ENCODE measurements at regions not wholly inside any gene's neighbourhood (a gene's known extent, or its start where the extent isn't known, plus 50 kb on each side); places are given as distances from the start of the nearest gene placed in this dataset.
"Not testable (repeated sequence)": the region's sequence is repeated elsewhere in the genome, so short reads cannot be mapped to it uniquely, and the experiment has no call there.

- DNase-seq (ENCODE audit: low read depth in 2 of 2), result no peak
- no peak overlapping the region for H3K27ac ChIP-seq (ENCODE audit: insufficient read depth, low read length)
- H3K4me1 ChIP-seq (ENCODE audit: control insufficient read depth, extremely low read depth, insufficient read depth, low read length), result no peaks in the 10 kb centered on the region
- no peaks in the 10 kb centered on the region for H3K9me3 ChIP-seq (ENCODE audit: control insufficient read depth, insufficient read depth, low read depth, low read length)
- H3K36me3 ChIP-seq (ENCODE audit: control insufficient read depth, insufficient read depth, low read length), result no peaks in the 10 kb centered on the region
- H3K4me2 ChIP-seq (ENCODE audit: extremely low read depth, insufficient read depth, low read length), result no peak overlapping the region
- H2AFZ ChIP-seq (ENCODE audit: low read length), result no peak overlapping the region
- H3K9ac ChIP-seq (ENCODE audit: insufficient read depth, low read length), result no peak overlapping the region
- H3K27me3 ChIP-seq (ENCODE audit: control insufficient read depth, insufficient read depth, low read length), result no peaks in the 10 kb centered on the region
- H3K79me2 ChIP-seq (ENCODE audit: control insufficient read depth, insufficient read depth, low read length), result no peaks in the 10 kb centered on the region
- TF ChIP-seq CTCF (conservative IDR thresholded peaks at IDR 0.05 in 1 of 2, IDR thresholded peaks at IDR 0.05 in 1 of 2; ENCODE audit: low read depth in 1 of 2, low read length in 2 of 2), result no peak
- TF ChIP-seq EZH2 (IDR thresholded peaks at IDR 0.05; ENCODE audit: low read length, missing control alignments), result no peak
- no peak overlapping the region for H3K4me3 ChIP-seq (replicated peaks in 1 of 4; ENCODE audit: control extremely low read depth in 1 of 4, insufficient read depth in 1 of 4, low read depth in 3 of 4, low read length in 4 of 4)
- no peaks in the 10 kb centered on the region for H4K20me1 ChIP-seq (ENCODE audit: control insufficient read depth, extremely low read depth, insufficient read depth, low read length)
These were observed 398.6 kb downstream of the PSAT1 start for GRCh38 chr9:78695519-78695918.

GRCh38 chr9:78697618-78698017 is 400.7 kb downstream of the PSAT1 start:
- no peaks in the 10 kb centered on the region for H3K79me2 ChIP-seq (ENCODE audit: control insufficient read depth, insufficient read depth, low read length)
- no peak overlapping the region for H3K4me2 ChIP-seq (ENCODE audit: extremely low read depth, insufficient read depth, low read length)
- H3K4me3 ChIP-seq (replicated peaks in 1 of 4; ENCODE audit: control extremely low read depth in 1 of 4, insufficient read depth in 1 of 4, low read depth in 3 of 4, low read length in 4 of 4), result no peak overlapping the region
- TF ChIP-seq EZH2 (IDR thresholded peaks at IDR 0.05; ENCODE audit: low read length, missing control alignments) (no peak), CTCF (conservative IDR thresholded peaks at IDR 0.05 in 1 of 2, IDR thresholded peaks at IDR 0.05 in 1 of 2; ENCODE audit: low read depth in 1 of 2, low read length in 2 of 2) (no peak)
- H3K9ac ChIP-seq (ENCODE audit: insufficient read depth, low read length), result no peak overlapping the region
- H3K36me3 ChIP-seq (ENCODE audit: control insufficient read depth, insufficient read depth, low read length), result no peaks in the 10 kb centered on the region
- DNase-seq (ENCODE audit: low read depth in 2 of 2), result peak in 1 of 2 donors; percentile 25
- H3K9me3 ChIP-seq (ENCODE audit: control insufficient read depth, insufficient read depth, low read depth, low read length), result no peaks in the 10 kb centered on the region
- no peaks in the 10 kb centered on the region for H3K27me3 ChIP-seq (ENCODE audit: control insufficient read depth, insufficient read depth, low read length)
- H4K20me1 ChIP-seq (ENCODE audit: control insufficient read depth, extremely low read depth, insufficient read depth, low read length), result no peaks in the 10 kb centered on the region
- H2AFZ ChIP-seq (ENCODE audit: low read length), result no peak overlapping the region
- no peaks in the 10 kb centered on the region for H3K4me1 ChIP-seq (ENCODE audit: control insufficient read depth, extremely low read depth, insufficient read depth, low read length)
- no peak overlapping the region for H3K27ac ChIP-seq (ENCODE audit: insufficient read depth, low read length)

- Histone ChIP-seq H4K20me1 (ENCODE audit: control insufficient read depth, extremely low read depth, insufficient read depth, low read length) (no peaks in the 10 kb centered on the region), H3K9me3 (ENCODE audit: control insufficient read depth, insufficient read depth, low read depth, low read length) (no peaks in the 10 kb centered on the region), H3K36me3 (ENCODE audit: control insufficient read depth, insufficient read depth, low read length) (no peaks in the 10 kb centered on the region), H2AFZ (ENCODE audit: low read length) (no peak overlapping the region), H3K27me3 (ENCODE audit: control insufficient read depth, insufficient read depth, low read length) (no peaks in the 10 kb centered on the region), H3K79me2 (ENCODE audit: control insufficient read depth, insufficient read depth, low read length) (no peaks in the 10 kb centered on the region), H3K27ac (ENCODE audit: insufficient read depth, low read length) (no peak overlapping the region), H3K4me3 (replicated peaks in 1 of 4; ENCODE audit: control extremely low read depth in 1 of 4, insufficient read depth in 1 of 4, low read depth in 3 of 4, low read length in 4 of 4) (no peak overlapping the region), H3K4me1 (ENCODE audit: control insufficient read depth, extremely low read depth, insufficient read depth, low read length) (no peaks in the 10 kb centered on the region), H3K9ac (ENCODE audit: insufficient read depth, low read length) (no peak overlapping the region), H3K4me2 (ENCODE audit: extremely low read depth, insufficient read depth, low read length) (no peak overlapping the region)
- no peak for DNase-seq (ENCODE audit: low read depth in 2 of 2)
- TF ChIP-seq EZH2 (IDR thresholded peaks at IDR 0.05; ENCODE audit: low read length, missing control alignments), result no peak
- no peak for TF ChIP-seq CTCF (conservative IDR thresholded peaks at IDR 0.05 in 1 of 2, IDR thresholded peaks at IDR 0.05 in 1 of 2; ENCODE audit: low read depth in 1 of 2, low read length in 2 of 2)
These were observed 401.4 kb downstream of the PSAT1 start for GRCh38 chr9:78698371-78698770.

GRCh38 chr9:78699217-78699616 is 402.3 kb downstream of the PSAT1 start:
- not testable (repeated sequence) for H3K9ac ChIP-seq (ENCODE audit: insufficient read depth, low read length); H3K4me1 ChIP-seq (ENCODE audit: control insufficient read depth, extremely low read depth, insufficient read depth, low read length); H3K79me2 ChIP-seq (ENCODE audit: control insufficient read depth, insufficient read depth, low read length); H3K9me3 ChIP-seq (ENCODE audit: control insufficient read depth, insufficient read depth, low read depth, low read length); H3K36me3 ChIP-seq (ENCODE audit: control insufficient read depth, insufficient read depth, low read length); H3K4me3 ChIP-seq (replicated peaks in 1 of 4; ENCODE audit: control extremely low read depth in 1 of 4, insufficient read depth in 1 of 4, low read depth in 3 of 4, low read length in 4 of 4); H3K27me3 ChIP-seq (ENCODE audit: control insufficient read depth, insufficient read depth, low read length); H3K27ac ChIP-seq (ENCODE audit: insufficient read depth, low read length); H3K4me2 ChIP-seq (ENCODE audit: extremely low read depth, insufficient read depth, low read length); H4K20me1 ChIP-seq (ENCODE audit: control insufficient read depth, extremely low read depth, insufficient read depth, low read length); H2AFZ ChIP-seq (ENCODE audit: low read length)
- peak in 1 of 2 donors; percentile 26 for DNase-seq (ENCODE audit: low read depth in 2 of 2)

DNA sequence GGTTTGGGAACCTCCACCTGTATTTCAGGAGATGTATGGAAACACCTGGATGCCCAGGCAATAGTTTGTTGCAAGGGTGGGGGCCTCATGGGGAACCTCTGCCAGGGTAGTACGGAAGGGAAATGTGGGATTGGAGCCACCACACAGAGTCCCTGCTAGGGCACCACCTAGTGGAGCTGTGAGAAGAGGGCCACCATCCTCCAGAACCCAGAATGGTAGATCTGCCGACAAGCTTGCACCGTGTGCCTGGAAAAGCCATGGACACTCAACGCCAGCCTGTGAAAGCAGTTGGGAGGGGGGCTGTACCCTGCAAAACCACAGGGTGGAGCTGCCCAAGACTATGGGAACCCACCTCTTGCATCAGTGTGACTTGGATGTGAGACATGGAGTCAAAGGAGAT is 407.2 kb downstream of the PSAT1 start:
- not testable (repeated sequence) for H3K9ac ChIP-seq (ENCODE audit: insufficient read depth, low read length); H3K79me2 ChIP-seq (ENCODE audit: control insufficient read depth, insufficient read depth, low read length); DNase-seq (ENCODE audit: low read depth in 2 of 2)

More for the DNA sequence above, 407.2 kb downstream of the PSAT1 start:
- not testable (repeated sequence) for H2AFZ ChIP-seq (ENCODE audit: low read length); H3K4me3 ChIP-seq (replicated peaks in 1 of 4; ENCODE audit: control extremely low read depth in 1 of 4, insufficient read depth in 1 of 4, low read depth in 3 of 4, low read length in 4 of 4); H3K36me3 ChIP-seq (ENCODE audit: control insufficient read depth, insufficient read depth, low read length); H3K27ac ChIP-seq (ENCODE audit: insufficient read depth, low read length); H4K20me1 ChIP-seq (ENCODE audit: control insufficient read depth, extremely low read depth, insufficient read depth, low read length); H3K27me3 ChIP-seq (ENCODE audit: control insufficient read depth, insufficient read depth, low read length); H3K9me3 ChIP-seq (ENCODE audit: control insufficient read depth, insufficient read depth, low read depth, low read length); H3K4me1 ChIP-seq (ENCODE audit: control insufficient read depth, extremely low read depth, insufficient read depth, low read length); H3K4me2 ChIP-seq (ENCODE audit: extremely low read depth, insufficient read depth, low read length)
